GM19468 (cell line): ENCODE measurements at regions not wholly inside any gene's neighbourhood (a gene's known extent, or its start where the extent isn't known, plus 50 kb on each side); places are given as distances from the start of the nearest gene placed in this dataset.
"Not testable (repeated sequence)": the region's sequence is repeated elsewhere in the genome, so short reads cannot be mapped to it uniquely, and the experiment has no call there.

Experiments
- ATAC-seq: cut with Tn5 transposase; IDR thresholded peaks from one replicate; pipeline ENCODE4 v1.9.1; 2021; ENCODE audit warnings: mild to moderate bottlenecking, moderate library complexity, moderate number of reproducible peaks; ENCODE audit not compliant: unreplicated experiment; ENCODE audit errors: extremely low read depth

DNA sequence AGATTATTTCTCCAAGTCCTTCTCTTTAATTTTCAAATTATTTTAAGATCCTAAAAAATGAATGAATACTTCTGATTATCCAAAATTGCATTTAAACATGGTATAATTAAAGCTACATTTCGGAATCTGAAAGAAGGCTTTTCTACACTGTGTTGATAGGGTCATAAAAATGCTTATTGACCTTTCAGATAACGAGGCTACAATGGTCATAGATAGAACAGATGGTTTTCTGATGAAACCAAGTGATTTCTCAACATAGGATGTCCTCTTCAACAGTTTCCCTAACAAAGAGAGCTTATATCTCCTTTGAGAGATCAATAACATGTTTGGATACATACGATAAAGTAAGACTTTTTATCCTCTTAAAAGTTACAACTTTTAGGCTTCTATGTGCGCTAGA, 201.1 kb downstream of the PTH2R start:
- ATAC-seq, result no peak

DNA sequence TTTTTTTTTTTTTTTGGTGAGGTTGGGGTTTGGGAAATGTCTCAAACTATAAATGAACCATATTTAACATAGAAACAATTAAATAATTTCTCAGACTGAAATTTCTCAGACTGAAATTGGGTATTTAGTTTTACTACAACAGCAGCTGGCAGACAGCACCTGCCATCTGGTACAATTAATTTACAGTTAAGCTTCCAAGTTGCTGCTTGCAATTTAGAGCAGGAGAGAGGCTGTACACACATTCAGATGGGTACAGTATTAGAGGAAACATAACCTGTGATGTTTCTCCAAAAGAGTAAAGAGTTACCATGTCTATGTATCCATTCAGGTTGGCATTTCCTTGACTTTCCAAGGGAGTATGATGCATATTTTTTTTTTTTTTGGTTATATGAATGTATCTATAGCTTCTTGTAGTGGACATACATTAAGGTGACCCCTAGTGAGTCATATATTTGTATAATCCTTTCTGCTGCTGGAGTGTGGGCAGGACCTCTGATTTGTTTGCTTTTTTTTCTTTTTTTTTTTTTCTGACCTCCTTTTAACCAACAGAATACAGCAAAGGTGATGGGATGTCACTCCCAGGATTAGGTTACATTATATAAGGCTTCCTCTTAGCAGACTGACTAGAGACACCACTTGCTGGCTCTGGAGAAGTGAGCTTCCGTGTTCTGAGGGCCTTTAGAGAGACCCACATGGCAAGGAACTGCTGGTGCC, 201.7 kb downstream of the PTH2R start:
- ATAC-seq, result no peak

DNA sequence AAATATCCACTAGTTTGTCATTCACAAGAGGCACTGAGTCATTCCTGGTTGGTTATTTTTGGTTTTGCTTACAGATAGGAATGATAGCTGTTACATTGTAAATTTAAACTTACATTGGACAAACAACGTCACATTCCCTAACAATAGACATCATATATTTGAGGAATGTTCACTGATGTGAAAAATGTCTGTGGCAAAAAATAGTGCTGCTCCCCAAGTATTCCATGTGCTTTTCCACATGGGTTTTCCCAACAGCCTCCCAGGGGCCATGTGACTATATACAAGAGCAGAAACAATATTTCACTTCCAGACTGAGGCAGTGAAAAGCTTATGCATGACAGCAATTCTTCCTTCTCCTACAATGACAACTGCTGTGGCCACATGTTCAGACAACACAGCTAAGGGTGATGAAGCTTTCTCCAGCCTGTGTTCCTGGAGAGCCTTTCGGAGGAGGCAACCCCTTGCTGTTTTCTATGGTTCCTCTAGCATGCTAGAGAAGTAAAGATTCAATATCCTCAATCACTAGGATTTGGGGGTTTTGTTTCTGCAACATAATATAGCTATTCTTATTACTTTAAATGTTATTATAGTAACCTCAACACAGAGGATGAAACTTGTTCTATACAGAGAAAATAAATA, 202.7 kb downstream of the PTH2R start:
- no peak for ATAC-seq

- not testable (repeated sequence) for ATAC-seq
Measured at GRCh38 chr2:208615675-208616074, 209.1 kb downstream of the PTH2R start.

DNA sequence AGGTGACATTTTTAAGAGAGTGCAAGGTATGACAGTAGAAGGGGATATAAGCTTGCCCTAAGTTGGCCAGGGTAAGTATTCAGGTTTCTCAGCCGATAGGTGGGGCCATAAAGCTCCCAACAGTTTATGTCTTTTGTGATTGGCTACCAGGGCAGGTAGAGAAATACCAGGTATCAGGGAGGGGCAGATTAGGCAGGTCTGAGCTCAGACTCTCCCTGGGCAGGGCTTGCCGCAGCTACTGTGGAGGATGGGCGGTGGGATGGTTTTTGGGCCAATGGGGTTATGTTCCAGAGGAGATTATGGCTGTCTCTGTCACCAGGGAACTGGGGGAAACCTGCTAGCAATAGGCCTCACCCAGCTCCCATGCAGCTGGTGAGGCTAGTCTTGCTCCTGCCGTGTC, 211.6 kb downstream of the PTH2R start:
- ATAC-seq, result no peak

GRCh38 chr2:208619993-208620392, 213.4 kb downstream of the PTH2R start:
- no peak for ATAC-seq

DNA sequence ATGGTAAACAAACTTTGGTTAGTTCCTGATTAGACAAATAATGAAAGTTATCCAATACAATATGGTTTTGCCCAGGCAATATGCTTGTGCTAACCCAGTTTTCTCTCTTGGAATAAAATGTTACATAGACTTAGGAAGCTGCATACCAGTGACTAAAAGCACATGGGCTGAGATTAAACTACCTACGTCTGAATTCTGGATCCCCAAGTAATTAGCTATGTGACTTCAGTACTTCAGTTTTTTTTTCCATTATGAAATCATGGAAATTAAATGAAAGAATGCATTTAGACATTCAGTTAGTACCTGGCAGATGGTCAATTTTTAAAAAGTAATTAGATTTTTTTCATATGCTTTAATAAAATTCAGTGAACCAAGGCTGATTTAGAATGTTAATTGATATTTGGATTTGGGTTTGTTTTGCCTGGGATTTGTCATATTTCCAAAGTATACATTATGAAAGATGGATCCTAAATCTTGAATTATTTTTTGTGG, 213.9 kb downstream of the PTH2R start:
- no peak for ATAC-seq

GRCh38 chr2:208627110-208627884, 220.7 kb downstream of the PTH2R start:
- ATAC-seq, result no peak

DNA sequence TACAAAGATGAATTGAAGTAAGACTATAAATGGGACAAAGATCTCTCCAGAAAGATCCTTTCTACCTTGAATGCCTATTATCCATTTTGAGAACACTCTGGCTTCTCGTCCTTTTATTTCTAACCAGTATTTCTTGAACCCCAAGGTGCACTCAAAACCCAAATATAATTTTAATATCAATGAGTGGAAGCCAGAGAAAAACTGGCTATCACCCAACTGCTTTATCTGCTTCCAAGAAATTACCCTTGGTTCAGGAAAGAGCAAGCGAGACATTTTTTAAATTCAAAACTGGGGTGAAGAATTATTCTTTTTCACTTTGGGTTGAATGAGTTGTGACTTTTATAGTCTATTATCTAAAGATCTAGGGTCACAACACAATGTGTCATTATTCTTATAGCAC, 221.3 kb downstream of the PTH2R start:
- no peak for ATAC-seq

DNA sequence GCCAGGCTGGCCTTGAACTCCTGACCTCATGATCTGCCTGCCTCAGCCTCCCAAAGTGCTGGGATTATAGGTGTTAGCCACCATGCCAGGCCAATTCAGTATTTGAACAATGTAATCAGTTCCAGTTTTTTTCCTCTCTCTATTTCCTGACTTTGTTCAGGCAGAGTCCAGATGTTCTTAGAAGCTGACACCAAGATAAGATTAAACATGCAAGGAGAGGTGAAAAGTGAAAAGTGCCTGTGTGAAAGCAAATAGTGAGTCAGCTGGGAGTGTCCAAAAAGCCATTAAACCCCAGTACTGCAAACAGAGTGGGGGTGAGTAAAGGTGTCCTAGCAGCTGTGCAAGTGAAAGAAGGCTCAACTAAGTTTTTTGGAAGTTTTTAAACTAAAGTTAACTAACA, 231.5 kb downstream of the PTH2R start:
- ATAC-seq, result peak; percentile 48

- no peak for ATAC-seq
Measured at GRCh38 chr2:208642125-208642779, 235.7 kb downstream of the PTH2R start.

- no peak for ATAC-seq
Measured at GRCh38 chr2:208643145-208643544, 236.6 kb downstream of the PTH2R start.

DNA sequence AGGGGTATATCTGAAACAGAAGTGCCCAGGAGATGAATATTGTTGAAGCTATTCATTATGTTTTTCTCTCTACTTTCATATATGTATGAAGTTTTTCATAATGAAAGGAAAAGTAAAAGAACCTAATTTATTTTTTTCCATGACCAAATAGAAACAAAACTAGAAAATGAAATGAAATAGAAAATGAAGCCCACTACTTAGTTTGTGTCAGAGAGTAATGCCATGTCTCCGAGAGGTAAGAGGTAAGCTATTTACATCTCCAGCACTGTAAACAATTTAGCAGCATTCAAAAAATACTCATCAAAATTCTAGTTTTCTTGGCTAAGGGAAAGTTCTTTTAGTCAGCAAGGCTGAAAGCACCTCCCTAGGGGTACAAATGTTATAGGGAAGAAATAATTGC, 238.6 kb downstream of the PTH2R start:
- ATAC-seq, result no peak

GRCh38 chr2:208648368-208648767, 241.8 kb downstream of the PTH2R start:
- peak; percentile 51 for ATAC-seq

DNA sequence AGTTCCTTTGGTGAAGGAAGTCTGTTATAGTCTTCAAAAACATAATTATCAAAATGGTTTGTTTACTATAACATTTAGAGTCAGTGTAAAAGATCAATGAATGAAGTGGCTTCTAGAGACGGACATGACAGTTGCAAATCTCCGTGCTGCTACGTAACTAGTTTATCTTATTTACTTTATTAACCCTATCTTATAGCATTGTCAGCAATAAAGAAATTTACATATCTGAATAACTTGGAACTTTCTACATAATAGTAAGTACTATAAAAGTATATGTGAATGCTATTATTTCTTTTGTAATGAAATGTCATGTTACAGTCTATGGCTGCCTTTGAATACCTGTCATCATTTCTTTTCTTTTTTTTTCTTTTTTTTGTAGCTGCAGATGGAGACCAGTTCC, 246.8 kb downstream of the PTH2R start:
- no peak for ATAC-seq

DNA sequence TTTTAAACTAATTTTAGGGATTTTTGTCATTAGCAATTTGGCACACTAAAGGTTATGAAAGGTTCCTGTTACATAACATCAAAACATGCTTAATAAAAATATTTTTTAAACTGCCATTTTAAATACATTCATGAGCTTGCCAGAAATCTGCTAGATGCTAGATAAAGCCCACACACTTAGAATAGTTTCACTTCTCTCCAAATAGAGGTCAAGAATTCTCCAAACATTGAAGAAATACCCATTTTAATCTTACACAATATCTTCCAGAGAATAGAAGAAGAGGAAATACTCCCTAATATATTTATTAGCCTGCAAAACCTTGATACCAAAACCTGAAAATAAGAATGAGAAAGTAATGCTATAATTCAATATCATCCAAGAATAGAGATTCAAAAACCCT, 247.5 kb downstream of the PTH2R start:
- no peak for ATAC-seq

DNA sequence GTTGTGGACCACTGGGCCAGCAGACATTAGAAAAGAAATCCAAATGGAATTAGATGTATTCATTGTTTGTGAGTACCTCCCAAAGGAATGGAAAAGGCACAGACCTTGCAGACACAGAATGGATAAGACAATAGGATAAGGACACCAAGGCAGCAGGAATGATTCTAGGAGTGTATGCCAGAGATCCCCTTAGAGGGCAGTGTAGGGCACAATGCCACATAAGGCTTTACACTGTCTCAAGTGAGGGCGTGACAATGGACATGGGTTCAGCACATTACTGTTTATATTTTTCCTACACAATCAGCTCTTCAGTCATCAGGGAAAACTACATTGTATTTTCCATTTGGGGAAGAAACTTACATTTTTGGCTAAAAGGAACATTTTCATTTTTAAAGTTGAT, 250.9 kb downstream of the PTH2R start:
- no peak for ATAC-seq

GRCh38 chr2:208669394-208669793, 262.8 kb downstream of the PTH2R start:
- no peak for ATAC-seq

DNA sequence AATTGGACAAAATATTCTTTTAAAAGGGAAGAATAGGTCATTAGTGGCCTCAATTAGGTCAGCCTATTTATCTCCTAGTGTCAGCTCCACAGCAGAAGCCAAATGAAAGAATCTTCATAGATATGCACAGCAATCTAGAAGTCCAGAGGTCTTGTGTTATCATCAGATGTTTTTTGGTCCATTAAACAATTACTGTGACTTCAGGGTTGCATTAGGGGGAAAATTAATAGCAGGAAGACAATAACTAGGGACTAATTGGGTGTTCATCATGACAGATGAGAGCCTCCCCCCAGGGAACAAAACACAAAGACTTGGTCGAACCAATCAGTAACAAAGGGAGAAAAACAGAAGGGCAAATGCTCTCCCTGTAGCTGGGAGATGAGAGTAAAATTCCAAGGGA, 264.7 kb downstream of the PTH2R start:
- ATAC-seq, result no peak

DNA sequence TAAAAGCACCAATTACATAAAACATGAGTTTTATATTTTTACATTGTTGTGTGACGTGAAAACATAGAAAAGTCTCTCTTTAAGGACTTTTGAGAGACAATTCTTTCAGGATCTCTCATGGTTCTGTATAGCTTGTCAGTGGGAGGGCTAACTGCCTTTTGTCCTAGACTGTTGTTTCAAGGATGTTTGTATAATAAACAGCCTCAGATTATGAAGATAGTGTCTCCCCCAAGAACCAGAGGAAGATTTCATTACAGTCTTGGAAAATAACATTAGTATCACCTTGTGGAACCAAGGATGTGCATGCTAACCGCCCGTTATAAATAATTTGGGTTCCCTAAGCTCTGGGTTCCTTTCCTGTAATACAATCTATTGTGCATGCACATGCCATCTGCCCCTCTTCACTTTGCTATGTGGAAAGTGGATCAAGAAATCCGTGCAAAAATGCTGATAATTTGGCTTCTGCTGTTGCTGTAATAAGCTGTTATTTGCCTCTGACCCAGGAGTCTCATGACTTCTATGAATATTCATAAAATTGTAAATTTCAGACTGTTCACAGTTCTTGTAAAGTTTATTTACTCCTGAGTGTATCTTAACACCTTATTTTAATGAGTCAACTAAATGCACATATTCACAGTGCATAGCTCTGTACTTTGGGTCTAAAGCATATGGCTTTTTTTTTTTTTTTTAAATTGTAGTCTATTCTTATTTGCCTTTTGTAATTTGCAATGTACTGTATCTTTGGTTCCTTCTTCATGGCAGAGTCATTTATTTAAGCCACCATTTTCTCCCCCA, 265.5 kb downstream of the PTH2R start:
- ATAC-seq, result no peak
